HepG2 (cell line): ENCODE measurements at regions not wholly inside any gene's neighbourhood (a gene's known extent, or its start where the extent isn't known, plus 50 kb on each side); places are given as distances from the start of the nearest gene placed in this dataset.

Source experiments
- ATAC-seq: fragments of 200-7000 bp; cut with Tn5 transposase; 3 replicates; pipeline ENCODE4 v1.9.1; 2020; ENCODE audit warnings: mild to moderate bottlenecking, moderate library complexity
- BruUV-seq: library from RNA; stranded (reverse); fragments of 400-500 nt; replicated peaks from 2 replicates; lab custom pipeline; 2021; lab: Mats Ljungman, UMichigan
- CTCF ChIA-PET: fragments of 300-600 bp; formaldehyde crosslinking; extraction: SDS; loops from one replicate; lab custom pipeline; 2021; ENCODE audit warnings: low total read pairs, inconsistent platforms, low intra/inter-chr PET ratio; lab: Yijun Ruan, JAX
- POLR2A ChIA-PET: fragments of 350-600 bp; sonication (Branson Sonifier 250); formaldehyde crosslinking; loops from one replicate; lab custom pipeline; 2020; ENCODE audit warnings: antibody characterized with exemption, inconsistent platforms; lab: Yijun Ruan, JAX
- DNase-seq: peaks from one replicate; pipeline ENCODE4 v3.0.0-alpha.2; 2015; ENCODE audit warnings: low spot score
- FAIRE-seq: peaks from 3 replicates; lab custom pipeline; 2011; peaks lifted over from hg19 to GRCh38; lab: Jason Lieb, UNC
- H2AFZ ChIP-seq: one replicate; pipeline ENCODE4 v1.6.1; 2011; ENCODE audit warnings: low read length, inconsistent platforms
- H3K27ac ChIP-seq: fragments of 300-600 bp; 3 replicates; pipeline ENCODE4 v1.8.0; 2011; ENCODE audit warnings: mixed run types, mild to moderate bottlenecking, mixed read lengths, low read length, inconsistent platforms; ENCODE audit not compliant: insufficient read depth; ENCODE audit errors: extremely low read length
- H3K27me3 ChIP-seq, 2 experiments: fragments of 200-600 bp in 1 of 2; 2 replicates in 1 of 2; 3 replicates in 1 of 2; pipeline versions ENCODE4 v1.6.0 to v1.8.0; 2011; ENCODE audit warnings: low read length in 2 of 2, mild to moderate bottlenecking in 2 of 2, moderate library complexity in 2 of 2, inconsistent platforms in 1 of 2; ENCODE audit not compliant: insufficient read depth in 2 of 2, control insufficient read depth in 1 of 2
- H3K36me3 ChIP-seq, 2 experiments: fragments of 200-600 bp in 1 of 2; replicated peaks in 1 of 2; 2 replicates in 1 of 2; 3 replicates in 1 of 2; pipeline versions ENCODE4 v1.5.1 to v1.8.0; 2011; ENCODE audit warnings: low read length in 2 of 2, inconsistent platforms in 1 of 2; ENCODE audit not compliant: insufficient read depth in 2 of 2, control insufficient read depth in 1 of 2
- H3K4me1 ChIP-seq: 2 replicates; pipeline ENCODE4 v1.5.1; 2012; ENCODE audit warnings: low read length, inconsistent platforms; ENCODE audit not compliant: insufficient read depth
- H3K4me2 ChIP-seq: 2 replicates; pipeline ENCODE4 v1.6.0; 2011; ENCODE audit warnings: low read depth, low read length, inconsistent platforms
- H3K4me3 ChIP-seq, 3 experiments: fragments of 200-600 bp in 1 of 3; sonication (generic), shearing (Covaris generic) in 1 of 3; replicated peaks in 1 of 3; 2 replicates each; pipeline ENCODE4 v1.5.1; 2011 to 2016; ENCODE audit warnings: low read length in 3 of 3, inconsistent platforms in 2 of 3, low read depth in 2 of 3, mild to moderate bottlenecking in 2 of 3, control low read depth in 1 of 3, mixed read lengths in 1 of 3; ENCODE audit not compliant: insufficient read depth in 1 of 3
- H3K79me2 ChIP-seq: one replicate; pipeline ENCODE4 v1.6.1; 2011; ENCODE audit warnings: low read length, inconsistent platforms; ENCODE audit not compliant: insufficient read depth
- H3K9ac ChIP-seq: 2 replicates; pipeline ENCODE4 v1.6.0; 2011; ENCODE audit warnings: mild to moderate bottlenecking, low read depth, low read length, inconsistent platforms; ENCODE audit not compliant: insufficient read depth
- H3K9me3 ChIP-seq: 2 replicates; pipeline ENCODE4 v1.5.1; 2012; ENCODE audit warnings: mild to moderate bottlenecking, low read length
- H4K20me1 ChIP-seq: 2 replicates; pipeline ENCODE4 v1.6.0; 2011; ENCODE audit warnings: inconsistent platforms, mild to moderate bottlenecking, low read length, moderate library complexity; ENCODE audit not compliant: insufficient read depth
- ATF7 ChIP-seq, 2 experiments: fragments of 450-650 bp in 1 of 2; sonication (generic) in 1 of 2; formaldehyde crosslinking in 1 of 2; IDR thresholded peaks; 2 replicates each; pipeline versions ENCODE4 v1.4.0 to v1.6.1; 2016 to 2020; ENCODE audit warnings: antibody characterized with exemption in 1 of 2, mild to moderate bottlenecking in 1 of 2, missing genetic modification reagents in 1 of 2
- CEBPB ChIP-seq: IDR thresholded peaks from 2 replicates; pipeline ENCODE4 v1.6.1; 2011; ENCODE audit warnings: low read depth, low read length, improper control_type of control experiment, borderline replicate concordance
- JDP2 ChIP-seq: sonication (generic); formaldehyde crosslinking; IDR thresholded peaks from 2 replicates; pipeline ENCODE4 v1.8.1; 2022; ENCODE audit warnings: missing genetic modification reagents, borderline replicate concordance
- MAFG ChIP-seq: sonication (generic); formaldehyde crosslinking; IDR thresholded peaks from 2 replicates; pipeline ENCODE4 v1.5.1; 2020; ENCODE audit warnings: mild to moderate bottlenecking, missing genetic modification reagents
- TGIF2 ChIP-seq: IDR thresholded peaks from 2 replicates; pipeline ENCODE4 v1.6.1; 2016; ENCODE audit warnings: control low read depth, missing compliant biosample characterization
- WGBS: methylation state at CpG from one replicate; pipeline ENCODE4 v1.1.6; 2017; ENCODE audit warnings: low lambda C conversion rate; 5-methylcytosine and 5-hydroxymethylcytosine counted together
- in situ Hi-C: cut with HindIII; loops from 2 replicates; pipeline ENCODE4 v1.10.0; 2017; ENCODE audit warnings: low pct_unique_long_range_greater_than_20kb; ENCODE audit not compliant: extremely low pct_ligation_motif_present
- intact Hi-C: fragments of 100-400 bp; cut with micrococcal nuclease; formaldehyde crosslinking; loops from one replicate; pipeline ENCODE4 v1.10.0; 2022; ENCODE audit not compliant: unreplicated experiment
- TF ChIP-seq, protein P1 (sequence below): sonication (generic); formaldehyde crosslinking; conservative IDR thresholded peaks from 2 replicates; pipeline ENCODE4 v1.5.0; 2020; ENCODE audit warnings: missing genetic modification reagents
- TF ChIP-seq, protein P2 (sequence below), 2 experiments: IDR thresholded peaks; 2 replicates each; pipeline ENCODE4 v1.6.1; 2011 to 2012; ENCODE audit warnings: low read length in 2 of 2, borderline replicate concordance in 1 of 2, low read depth in 1 of 2, mild to moderate bottlenecking in 1 of 2, moderate library complexity in 1 of 2
- TF ChIP-seq, protein P3 (sequence below): sonication (generic); formaldehyde crosslinking; IDR thresholded peaks from 2 replicates; pipeline ENCODE4 v1.4.0; 2020; ENCODE audit warnings: missing genetic modification reagents

DNA sequence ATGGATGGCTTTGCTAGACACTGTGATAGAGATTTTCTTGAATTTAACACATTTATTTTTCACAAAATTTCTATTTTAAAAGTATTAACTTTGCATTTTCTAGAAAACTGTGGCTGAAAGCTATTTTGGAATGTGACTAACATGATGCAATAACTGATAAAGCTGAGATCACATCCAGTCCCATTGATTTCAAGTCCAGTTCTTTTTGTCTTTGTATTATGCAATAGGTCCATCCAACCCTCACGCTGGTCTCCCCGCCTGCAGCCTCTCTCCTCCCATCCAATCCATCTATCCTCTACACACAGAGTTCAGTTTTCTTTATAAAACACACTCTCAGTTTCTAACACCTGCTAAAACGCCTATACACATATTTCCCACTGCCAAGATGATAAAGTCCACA is 178.8 kb downstream of the CNTN3 start:
- no peak overlapping the region for H2AFZ ChIP-seq
- WGBS, result 0% methylated on average over 3 of the region's 3 CpGs
- no peak overlapping the region for H3K9ac ChIP-seq
- no peaks in the 10 kb centered on the region for H3K79me2 ChIP-seq
- ATAC-seq (no peak), DNase-seq (no peak), FAIRE-seq (no peak)
- no peaks in the 10 kb centered on the region for H3K27me3 ChIP-seq
- no peaks in the 10 kb centered on the region for H3K9me3 ChIP-seq
- H3K4me2 ChIP-seq, result no peak overlapping the region
- no peaks in the 10 kb centered on the region for H4K20me1 ChIP-seq
- H3K36me3 ChIP-seq, result no peaks in the 10 kb centered on the region
- H3K4me3 ChIP-seq, result no peak overlapping the region
- ChIA-PET CTCF (no interaction called here), POLR2A (no interaction called here)
- H3K27ac ChIP-seq, result no peak overlapping the region
- BruUV-seq, result no TSS peak
- in situ Hi-C loops (no loop called here), intact Hi-C loops (no loop called here)
- no peak for TF ChIP-seq JDP2 (CRISPR knock-in tag)
- TF ChIP-seq ATF7 (IDR thresholded peaks at IDR 0.05), result peak; percentile 24; the same call in 1 of the 2 replicates
- TF ChIP-seq ATF7 (CRISPR knock-in tag; IDR thresholded peaks at IDR 0.05), result no peak
- TF ChIP-seq CEBPB, result peak; percentile 56; the same call in 1 of the 2 replicates
- no peaks in the 10 kb centered on the region for H3K4me1 ChIP-seq

DNA sequence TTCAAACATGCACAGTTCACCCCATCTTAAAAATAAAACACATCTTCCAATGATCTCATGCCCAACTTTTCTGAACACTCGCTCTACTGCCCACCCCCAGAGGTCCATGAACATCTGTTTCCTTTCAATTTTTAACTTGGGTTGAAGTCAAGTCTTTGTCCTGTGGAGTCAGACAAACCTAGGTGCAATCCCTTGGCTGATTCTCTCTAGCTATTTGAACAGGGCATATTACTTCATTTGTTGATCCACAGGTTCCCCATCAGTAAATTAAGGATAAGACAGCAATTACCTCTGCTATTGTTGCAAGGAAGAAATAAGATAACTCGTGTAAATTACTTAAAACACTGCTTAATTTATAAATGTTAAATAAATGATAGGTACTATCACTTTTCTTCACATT is 180.1 kb downstream of the CNTN3 start:
- Histone ChIP-seq H3K27ac (no peak overlapping the region), H3K79me2 (no peaks in the 10 kb centered on the region), H3K4me2 (no peak overlapping the region), H3K9ac (no peak overlapping the region), H4K20me1 (no peaks in the 10 kb centered on the region), H2AFZ (no peak overlapping the region), H3K9me3 (no peaks in the 10 kb centered on the region), H3K4me1 (no peaks in the 10 kb centered on the region), H3K27me3 (no peaks in the 10 kb centered on the region), H3K4me3 (no peak overlapping the region), H3K36me3 (no peaks in the 10 kb centered on the region)
- no TSS peak for BruUV-seq
- TF ChIP-seq TGIF2 (CRISPR knock-in tag) (no peak), MAFG (CRISPR knock-in tag) (no peak)
- TF ChIP-seq, protein P1, sequence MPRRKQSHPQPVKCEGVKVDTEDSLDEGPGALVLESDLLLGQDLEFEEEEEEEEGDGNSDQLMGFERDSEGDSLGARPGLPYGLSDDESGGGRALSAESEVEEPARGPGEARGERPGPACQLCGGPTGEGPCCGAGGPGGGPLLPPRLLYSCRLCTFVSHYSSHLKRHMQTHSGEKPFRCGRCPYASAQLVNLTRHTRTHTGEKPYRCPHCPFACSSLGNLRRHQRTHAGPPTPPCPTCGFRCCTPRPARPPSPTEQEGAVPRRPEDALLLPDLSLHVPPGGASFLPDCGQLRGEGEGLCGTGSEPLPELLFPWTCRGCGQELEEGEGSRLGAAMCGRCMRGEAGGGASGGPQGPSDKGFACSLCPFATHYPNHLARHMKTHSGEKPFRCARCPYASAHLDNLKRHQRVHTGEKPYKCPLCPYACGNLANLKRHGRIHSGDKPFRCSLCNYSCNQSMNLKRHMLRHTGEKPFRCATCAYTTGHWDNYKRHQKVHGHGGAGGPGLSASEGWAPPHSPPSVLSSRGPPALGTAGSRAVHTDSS (CRISPR knock-in tag), result no peak
- TF ChIP-seq, protein P2, sequence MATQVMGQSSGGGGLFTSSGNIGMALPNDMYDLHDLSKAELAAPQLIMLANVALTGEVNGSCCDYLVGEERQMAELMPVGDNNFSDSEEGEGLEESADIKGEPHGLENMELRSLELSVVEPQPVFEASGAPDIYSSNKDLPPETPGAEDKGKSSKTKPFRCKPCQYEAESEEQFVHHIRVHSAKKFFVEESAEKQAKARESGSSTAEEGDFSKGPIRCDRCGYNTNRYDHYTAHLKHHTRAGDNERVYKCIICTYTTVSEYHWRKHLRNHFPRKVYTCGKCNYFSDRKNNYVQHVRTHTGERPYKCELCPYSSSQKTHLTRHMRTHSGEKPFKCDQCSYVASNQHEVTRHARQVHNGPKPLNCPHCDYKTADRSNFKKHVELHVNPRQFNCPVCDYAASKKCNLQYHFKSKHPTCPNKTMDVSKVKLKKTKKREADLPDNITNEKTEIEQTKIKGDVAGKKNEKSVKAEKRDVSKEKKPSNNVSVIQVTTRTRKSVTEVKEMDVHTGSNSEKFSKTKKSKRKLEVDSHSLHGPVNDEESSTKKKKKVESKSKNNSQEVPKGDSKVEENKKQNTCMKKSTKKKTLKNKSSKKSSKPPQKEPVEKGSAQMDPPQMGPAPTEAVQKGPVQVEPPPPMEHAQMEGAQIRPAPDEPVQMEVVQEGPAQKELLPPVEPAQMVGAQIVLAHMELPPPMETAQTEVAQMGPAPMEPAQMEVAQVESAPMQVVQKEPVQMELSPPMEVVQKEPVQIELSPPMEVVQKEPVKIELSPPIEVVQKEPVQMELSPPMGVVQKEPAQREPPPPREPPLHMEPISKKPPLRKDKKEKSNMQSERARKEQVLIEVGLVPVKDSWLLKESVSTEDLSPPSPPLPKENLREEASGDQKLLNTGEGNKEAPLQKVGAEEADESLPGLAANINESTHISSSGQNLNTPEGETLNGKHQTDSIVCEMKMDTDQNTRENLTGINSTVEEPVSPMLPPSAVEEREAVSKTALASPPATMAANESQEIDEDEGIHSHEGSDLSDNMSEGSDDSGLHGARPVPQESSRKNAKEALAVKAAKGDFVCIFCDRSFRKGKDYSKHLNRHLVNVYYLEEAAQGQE (IDR thresholded peaks at IDR 0.05; ENCODE audit: borderline replicate concordance in 1 of 2, low read depth in 1 of 2, low read length in 2 of 2), result no peak
- TF ChIP-seq, protein P3, sequence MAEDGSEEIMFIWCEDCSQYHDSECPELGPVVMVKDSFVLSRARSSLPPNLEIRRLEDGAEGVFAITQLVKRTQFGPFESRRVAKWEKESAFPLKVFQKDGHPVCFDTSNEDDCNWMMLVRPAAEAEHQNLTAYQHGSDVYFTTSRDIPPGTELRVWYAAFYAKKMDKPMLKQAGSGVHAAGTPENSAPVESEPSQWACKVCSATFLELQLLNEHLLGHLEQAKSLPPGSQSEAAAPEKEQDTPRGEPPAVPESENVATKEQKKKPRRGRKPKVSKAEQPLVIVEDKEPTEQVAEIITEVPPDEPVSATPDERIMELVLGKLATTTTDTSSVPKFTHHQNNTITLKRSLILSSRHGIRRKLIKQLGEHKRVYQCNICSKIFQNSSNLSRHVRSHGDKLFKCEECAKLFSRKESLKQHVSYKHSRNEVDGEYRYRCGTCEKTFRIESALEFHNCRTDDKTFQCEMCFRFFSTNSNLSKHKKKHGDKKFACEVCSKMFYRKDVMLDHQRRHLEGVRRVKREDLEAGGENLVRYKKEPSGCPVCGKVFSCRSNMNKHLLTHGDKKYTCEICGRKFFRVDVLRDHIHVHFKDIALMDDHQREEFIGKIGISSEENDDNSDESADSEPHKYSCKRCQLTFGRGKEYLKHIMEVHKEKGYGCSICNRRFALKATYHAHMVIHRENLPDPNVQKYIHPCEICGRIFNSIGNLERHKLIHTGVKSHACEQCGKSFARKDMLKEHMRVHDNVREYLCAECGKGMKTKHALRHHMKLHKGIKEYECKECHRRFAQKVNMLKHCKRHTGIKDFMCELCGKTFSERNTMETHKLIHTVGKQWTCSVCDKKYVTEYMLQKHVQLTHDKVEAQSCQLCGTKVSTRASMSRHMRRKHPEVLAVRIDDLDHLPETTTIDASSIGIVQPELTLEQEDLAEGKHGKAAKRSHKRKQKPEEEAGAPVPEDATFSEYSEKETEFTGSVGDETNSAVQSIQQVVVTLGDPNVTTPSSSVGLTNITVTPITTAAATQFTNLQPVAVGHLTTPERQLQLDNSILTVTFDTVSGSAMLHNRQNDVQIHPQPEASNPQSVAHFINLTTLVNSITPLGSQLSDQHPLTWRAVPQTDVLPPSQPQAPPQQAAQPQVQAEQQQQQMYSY (CRISPR knock-in tag), result no peak
- intact Hi-C loops, result no loop called here
- POLR2A ChIA-PET, result no interaction called here
- in situ Hi-C loops, result no loop called here
- DNase-seq, result no peak
- 3% methylated on average over 2 of the region's 2 CpGs for WGBS
- no peak for FAIRE-seq
- ATAC-seq, result no peak
- CTCF ChIA-PET, result no interaction called here
